SIG-M5 treated with dmso at 0.1 percent for 504 hours (cell line): ENCODE measurements at regions not wholly inside any gene's neighbourhood (a gene's known extent, or its start where the extent isn't known, plus 50 kb on each side); places are given as distances from the start of the nearest gene placed in this dataset.
A peak's percentile ranks its signal among the peaks of the same experiment; 100 is the strongest.
"Not testable (repeated sequence)": the region's sequence is repeated elsewhere in the genome, so short reads cannot be mapped to it uniquely, and the experiment has no call there.

Source experiments
- DNase-seq: peaks from one replicate; lab custom pipeline; 2025; ENCODE audit not compliant: unreplicated experiment; lab: John Stamatoyannopoulos, UW

DNA sequence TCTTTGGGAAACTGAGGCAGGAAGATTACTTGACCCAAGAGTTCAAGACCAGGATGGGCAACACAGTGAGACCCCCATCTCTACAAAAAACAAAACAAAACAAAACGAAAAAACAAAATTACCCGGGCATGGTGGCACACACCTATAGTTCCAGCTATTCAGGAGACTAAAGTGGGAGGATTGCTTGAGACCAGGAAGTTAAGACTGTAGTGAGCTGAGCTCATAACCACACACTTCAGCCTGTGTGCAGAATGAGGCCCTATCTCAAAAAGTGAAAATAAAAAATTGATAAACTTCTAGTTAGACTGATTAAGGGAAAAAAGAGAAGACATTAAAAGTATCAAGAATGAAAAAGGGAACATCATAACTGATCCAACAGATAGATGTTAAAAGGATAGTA lies 154.0 kb downstream of the RHOU start:
- DNase-seq, result no peak

GRCh38 chr1:228891272-228892034 lies 156.2 kb downstream of the RHOU start:
- DNase-seq, result no peak

DNA sequence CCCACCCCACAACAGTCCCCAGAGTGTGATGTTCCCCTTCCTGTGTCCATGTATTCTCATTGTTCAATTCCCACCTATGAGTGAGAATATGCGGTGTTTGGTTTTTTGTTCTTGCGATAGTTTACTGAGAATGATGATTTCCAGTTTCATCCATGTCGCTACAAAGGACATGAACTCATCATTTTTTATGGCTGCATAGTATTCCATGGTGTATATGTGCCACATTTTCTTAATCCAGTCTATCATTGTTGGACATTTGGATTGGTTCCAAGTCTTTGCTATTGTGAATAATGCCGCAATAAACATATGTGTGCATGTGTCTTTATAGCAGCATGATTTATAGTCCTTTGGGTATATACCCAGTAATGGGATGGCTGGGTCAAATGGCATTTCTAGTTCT lies 156.9 kb downstream of the RHOU start:
- not testable (repeated sequence) for DNase-seq

DNA sequence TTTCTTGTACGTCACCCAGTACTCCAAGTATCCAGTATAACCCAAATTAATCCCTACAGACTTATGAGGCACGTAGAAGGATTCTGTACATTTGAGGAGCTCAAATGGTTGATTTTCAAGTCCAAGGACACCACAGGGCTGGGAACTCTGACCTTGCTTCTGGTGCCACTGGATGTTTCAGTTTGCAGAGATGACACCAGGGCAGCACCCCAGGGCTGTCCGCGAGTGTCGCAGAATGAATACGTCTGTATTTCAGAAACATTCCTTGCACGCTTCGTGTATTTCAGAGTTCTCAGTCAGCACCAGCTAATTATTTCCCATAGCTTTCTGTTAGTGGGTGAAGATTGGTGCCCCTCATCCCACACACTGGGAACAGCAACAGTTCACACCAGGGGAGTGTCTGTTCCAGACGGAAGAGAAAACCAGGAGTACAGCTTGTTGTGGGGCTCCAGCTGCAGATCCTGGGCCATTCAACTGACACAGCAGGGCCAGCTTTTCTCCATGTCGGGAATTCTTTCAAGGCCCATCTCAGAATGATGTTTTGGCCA lies 159.2 kb downstream of the RHOU start:
- no peak for DNase-seq

DNA sequence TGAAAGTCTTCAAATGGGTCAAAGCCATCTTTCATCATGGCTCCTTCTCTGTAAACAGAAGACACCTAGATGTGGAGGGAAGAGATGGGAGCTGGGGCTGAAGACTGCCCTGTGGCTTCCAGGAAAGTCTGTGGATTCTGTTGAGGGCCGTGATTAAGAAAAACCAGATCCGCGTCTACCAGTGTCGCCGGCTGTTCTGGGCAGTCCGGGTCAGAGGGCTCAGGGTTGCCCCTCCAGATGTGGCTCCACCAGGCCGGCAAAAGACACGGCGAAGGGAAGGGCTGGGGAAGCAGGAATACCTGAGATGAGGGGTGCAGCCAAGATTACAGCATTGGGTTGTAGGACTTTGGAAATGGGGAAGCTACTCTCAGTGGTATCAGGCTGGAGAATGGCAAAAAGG lies 162.6 kb downstream of the RHOU start:
- peak; percentile 17 for DNase-seq

GRCh38 chr1:228898582-228898992 lies 163.3 kb downstream of the RHOU start:
- DNase-seq, result peak; percentile 96

DNA sequence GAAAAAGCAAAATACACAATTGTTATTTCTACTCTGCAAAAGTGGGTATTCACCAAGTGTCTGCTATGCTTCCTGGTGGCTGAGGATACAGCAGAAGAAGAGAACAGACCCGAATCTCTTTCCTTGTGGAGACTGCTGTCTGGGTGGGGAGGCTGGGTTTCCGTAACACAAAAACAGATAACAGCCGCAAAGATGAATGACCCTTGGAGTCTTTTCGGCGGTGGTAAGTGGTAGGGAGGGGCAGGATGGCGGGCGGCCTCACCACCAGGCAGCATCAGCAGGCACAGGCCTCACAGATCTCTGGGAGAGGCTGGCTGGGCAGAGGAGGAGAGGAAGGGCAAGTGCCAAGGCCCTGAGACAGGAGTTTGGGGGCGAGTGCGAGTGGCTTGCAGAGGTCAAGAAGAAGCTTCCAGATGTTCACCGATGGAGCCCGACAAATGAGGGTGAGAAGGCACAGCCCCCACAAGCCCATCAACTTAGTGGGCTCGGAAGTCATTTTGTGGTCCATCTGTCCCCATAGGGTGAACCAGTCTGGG lies 164.2 kb downstream of the RHOU start:
- DNase-seq, result no peak

DNA sequence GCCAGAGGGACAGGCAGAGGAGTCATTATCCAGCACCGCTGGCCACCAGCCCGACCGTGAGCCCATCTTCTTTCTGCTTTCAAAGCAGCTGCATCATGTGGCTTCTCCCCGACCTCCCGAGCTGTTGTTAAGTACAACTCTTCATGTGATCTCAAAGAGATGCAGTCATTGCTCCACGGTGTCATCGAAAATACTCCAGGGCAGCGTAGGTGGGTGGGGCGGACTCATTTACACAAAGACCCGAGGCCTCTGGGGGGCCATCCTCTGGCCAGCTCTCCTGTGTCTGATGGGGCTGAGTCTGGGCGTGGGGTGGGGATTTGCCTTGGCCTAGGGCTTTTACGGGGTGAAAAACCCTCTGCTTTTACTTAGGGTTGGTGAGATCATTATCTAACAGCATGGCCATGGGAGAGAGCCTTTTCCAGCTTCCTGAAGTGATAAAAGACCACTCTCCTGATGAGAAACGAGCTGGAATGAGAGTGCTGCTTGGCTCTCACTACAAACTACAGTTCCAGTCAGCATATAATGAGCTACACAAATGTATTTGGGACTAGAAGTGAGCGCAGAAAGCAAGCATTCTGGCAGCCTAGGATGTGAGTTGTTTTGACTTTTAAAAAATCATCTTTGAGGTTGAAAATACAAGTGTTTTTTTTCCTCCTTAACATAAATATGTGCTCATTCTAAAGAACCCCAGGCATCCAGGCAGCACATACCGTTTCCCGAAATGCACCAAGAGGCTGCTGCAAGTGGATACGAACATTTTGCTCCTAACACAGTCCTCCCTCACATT lies 165.0 kb downstream of the RHOU start:
- DNase-seq, result no peak

DNA sequence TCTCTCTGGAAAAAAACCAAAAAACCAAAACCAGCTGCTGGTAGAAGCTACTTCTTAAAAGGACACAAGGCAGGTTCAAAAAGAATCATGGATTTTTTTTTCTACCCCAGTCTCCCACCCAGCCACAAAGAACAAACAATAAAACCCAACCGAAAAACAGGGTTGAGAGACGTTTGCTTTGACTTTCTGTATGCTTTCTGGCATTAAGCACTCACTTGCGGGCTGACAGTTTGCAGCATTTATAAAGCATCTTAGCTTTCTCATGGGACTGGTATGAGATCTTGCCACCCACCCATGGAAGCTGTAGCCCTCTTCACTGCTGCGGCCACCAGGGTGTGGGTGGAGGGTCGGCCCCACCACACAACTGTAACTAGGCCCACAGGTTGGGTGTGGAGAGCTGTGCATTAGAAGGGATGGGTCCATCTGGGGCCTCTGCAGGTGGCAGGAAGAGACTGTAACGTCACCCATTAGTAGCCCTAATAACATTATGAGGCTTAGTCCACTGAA lies 165.7 kb downstream of the RHOU start:
- DNase-seq, result no peak

DNA sequence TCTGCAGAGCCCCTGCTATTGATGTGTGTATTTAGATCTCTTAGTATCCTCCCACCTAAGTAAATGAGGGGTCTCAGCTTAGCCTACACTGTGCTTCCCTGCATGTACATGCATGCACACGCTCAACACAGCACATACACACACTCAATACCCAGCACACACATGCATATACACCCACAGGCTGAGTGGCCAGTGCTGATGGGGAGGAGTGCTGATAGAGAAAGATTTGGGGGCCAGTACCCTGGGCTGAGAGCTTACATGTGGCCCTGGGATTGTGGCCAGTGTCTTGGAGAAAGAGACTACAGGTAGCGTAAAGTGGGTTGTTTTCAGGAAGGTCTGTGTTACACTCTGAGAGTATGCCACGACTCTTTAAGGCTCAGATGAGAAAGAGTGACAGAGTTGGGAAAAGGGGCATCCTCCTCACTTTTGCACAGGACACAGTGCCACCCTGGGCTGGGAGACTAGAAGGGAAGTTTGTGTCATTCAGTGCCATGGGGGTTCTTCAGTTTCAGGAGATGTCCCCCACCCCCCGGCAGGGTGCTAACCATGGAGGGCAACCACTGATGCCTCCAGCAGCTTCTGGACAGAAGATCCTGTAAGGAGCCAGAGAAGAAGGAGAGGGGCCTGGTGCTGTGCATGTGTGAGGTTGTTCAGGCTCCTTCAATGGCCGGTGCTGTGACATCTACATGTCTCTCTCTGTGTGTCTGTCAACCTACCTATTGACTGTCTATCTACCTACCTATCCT lies 166.8 kb downstream of the RHOU start:
- no peak for DNase-seq

DNA sequence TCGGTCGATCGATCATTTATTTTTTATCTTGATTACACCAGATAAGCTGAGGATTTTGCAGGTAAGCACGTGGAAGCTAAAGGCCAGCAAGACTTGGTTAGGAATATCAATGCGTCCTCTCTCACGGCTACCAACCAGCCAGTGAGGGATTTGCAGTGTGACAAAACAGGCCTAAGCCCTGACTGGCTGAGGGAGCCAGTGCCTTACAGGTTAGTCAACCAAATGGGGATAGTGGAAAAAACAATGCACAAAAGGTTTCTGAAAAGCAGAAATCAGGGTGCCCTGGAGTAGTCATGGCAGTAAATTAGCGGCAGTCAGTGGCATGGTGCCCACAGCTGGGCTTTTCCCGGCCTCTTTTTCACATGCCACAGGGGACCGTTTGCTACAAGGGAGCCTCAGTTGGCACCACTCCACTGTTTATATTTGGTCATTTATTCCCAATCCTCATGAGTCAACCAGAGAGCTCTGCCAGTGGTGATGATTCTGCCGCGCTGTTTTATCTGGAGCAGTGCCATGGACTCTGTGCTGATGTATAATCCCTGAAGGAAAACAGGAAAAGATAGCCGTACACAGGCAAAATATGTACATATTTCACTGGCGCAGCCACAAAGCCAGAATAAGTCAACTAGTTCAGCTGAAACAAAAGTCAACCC lies 167.6 kb downstream of the RHOU start:
- DNase-seq, result no peak

- DNase-seq, result no peak
Measured at GRCh38 chr1:228903434-228904071, 168.3 kb downstream of the RHOU start.

GRCh38 chr1:228904222-228904621 lies 168.9 kb downstream of the RHOU start:
- DNase-seq, result no peak

- no peak for DNase-seq
Measured at GRCh38 chr1:228905701-228906101, 170.4 kb downstream of the RHOU start.

DNA sequence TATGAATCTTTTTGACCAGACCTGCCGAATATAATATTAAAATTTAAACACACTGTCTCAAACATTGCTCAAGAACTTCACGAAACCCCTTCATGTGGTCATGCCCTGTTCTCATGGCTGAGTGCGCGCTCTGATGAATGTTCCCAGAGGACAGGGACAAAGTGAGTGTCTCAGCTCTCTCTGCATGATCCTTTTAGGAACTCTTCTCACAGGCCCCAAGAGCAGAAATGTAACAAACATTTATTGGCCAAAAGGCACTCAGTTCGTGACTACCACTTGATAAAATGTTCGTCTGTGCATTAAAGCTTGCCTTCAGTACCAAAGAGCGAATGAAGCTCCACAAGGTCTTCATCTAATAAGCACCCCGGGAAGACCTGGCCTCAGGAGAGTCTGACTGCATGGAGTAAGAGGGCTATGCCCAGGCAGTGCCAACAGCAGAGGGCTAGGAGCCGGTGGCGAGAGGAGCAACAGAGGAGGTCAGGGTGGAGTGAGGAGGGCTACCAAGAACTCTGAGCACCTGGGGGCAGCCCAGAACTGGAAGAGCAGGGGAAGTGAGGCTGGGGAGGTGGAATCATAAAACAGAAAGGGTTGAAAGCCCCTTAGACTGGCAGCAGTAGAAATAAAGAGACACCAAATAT lies 171.1 kb downstream of the RHOU start:
- no peak for DNase-seq

GRCh38 chr1:228911225-228912210 lies 176.2 kb downstream of the RHOU start:
- DNase-seq, result no peak

- DNase-seq, result no peak
Measured at GRCh38 chr1:228913626-228914414, 178.5 kb downstream of the RHOU start.

GRCh38 chr1:228914700-228915099 lies 179.4 kb downstream of the RHOU start:
- no peak for DNase-seq
